CD4-positive, CD25-positive, alpha-beta regulatory T cell (primary cell): ENCODE measurements at regions not wholly inside any gene's neighbourhood (a gene's known extent, or its start where the extent isn't known, plus 50 kb on each side); places are given as distances from the start of the nearest gene placed in this dataset.
"Not testable (repeated sequence)": the region's sequence is repeated elsewhere in the genome, so short reads cannot be mapped to it uniquely, and the experiment has no call there.

Source experiments
- ATAC-seq, 2 donors: fragments of 150-1000 bp; cut with Tn5 transposase; one replicate each; pipeline ENCODE4 v1.10.0; 2021; ENCODE audit warnings: low read depth in 2 of 2, moderate number of reproducible peaks in 2 of 2, moderate library complexity in 1 of 2
- DNase-seq, 3 donors: peaks; one replicate each; pipeline versions ENCODE4 v3.0.0 to v3.0.0-alpha.2; 2012 to 2022; ENCODE audit warnings: mixed read lengths in 1 of 3
- H3K27ac ChIP-seq: one replicate; pipeline ENCODE4 v1.7.0; 2013; ENCODE audit warnings: mild to moderate bottlenecking, low read length; ENCODE audit not compliant: insufficient read depth, poor library complexity, severe bottlenecking
- H3K27me3 ChIP-seq: one replicate; pipeline ENCODE4 v1.7.0; 2013; ENCODE audit warnings: low read length; ENCODE audit not compliant: control insufficient read depth, insufficient read depth
- H3K36me3 ChIP-seq: one replicate; pipeline ENCODE4 v1.7.0; 2013; ENCODE audit warnings: mild to moderate bottlenecking, low read length, moderate library complexity; ENCODE audit not compliant: control insufficient read depth, insufficient read depth
- H3K4me1 ChIP-seq: 2 replicates; pipeline ENCODE4 v1.7.0; 2013; ENCODE audit warnings: mild to moderate bottlenecking, low read length; ENCODE audit not compliant: insufficient read depth, control insufficient read depth, poor library complexity, severe bottlenecking
- H3K4me3 ChIP-seq: one replicate; pipeline ENCODE4 v1.7.0; 2013; ENCODE audit warnings: low read depth, mild to moderate bottlenecking, low read length, moderate library complexity
- H3K9me3 ChIP-seq, 2 experiments: 1 replicate in 1 of 2; 2 replicates in 1 of 2; pipeline ENCODE4 v1.7.0; 2013; ENCODE audit warnings: low read length in 2 of 2, mild to moderate bottlenecking in 1 of 2, moderate library complexity in 1 of 2; ENCODE audit not compliant: control insufficient read depth in 2 of 2
- H3K27ac Mint-ChIP-seq, 3 donors: one replicate each; pipeline ENCODE4 v1.8.0; 2020 to 2022; ENCODE audit warnings: mild to moderate bottlenecking in 3 of 3, mixed read lengths in 3 of 3, moderate library complexity in 2 of 3
- H3K27me3 Mint-ChIP-seq: one replicate; pipeline ENCODE4 v1.8.0; 2022; ENCODE audit warnings: mild to moderate bottlenecking, mixed read lengths
- H3K36me3 Mint-ChIP-seq: one replicate; pipeline ENCODE4 v1.8.0; 2020; ENCODE audit warnings: mixed read lengths
- H3K4me1 Mint-ChIP-seq, 4 donors: one replicate each; pipeline ENCODE4 v1.8.0; 2020 to 2022; ENCODE audit warnings: mixed read lengths in 4 of 4, mild to moderate bottlenecking in 1 of 4
- H3K4me3 Mint-ChIP-seq, 4 donors: one replicate each; pipeline ENCODE4 v1.8.0; 2020 to 2022; ENCODE audit warnings: mild to moderate bottlenecking in 4 of 4, mixed read lengths in 4 of 4, moderate library complexity in 3 of 4
- H3K9me3 Mint-ChIP-seq, 7 donors: one replicate each; pipeline ENCODE4 v1.8.0; 2020 to 2022; ENCODE audit warnings: mixed read lengths in 7 of 7, mild to moderate bottlenecking in 3 of 7, moderate library complexity in 2 of 7

GRCh38 chr1:115450501-115451040 lies 112.5 kb upstream of the NGF start:
- DNase-seq (no peak), ATAC-seq (no peak)
- Histone ChIP-seq H3K27ac (no peak overlapping the region), H3K27me3 (no peaks in the 10 kb centered on the region), H3K4me1 (no peaks in the 10 kb centered on the region), H3K9me3 (no peaks in the 10 kb centered on the region), H3K36me3 (no peaks in the 10 kb centered on the region), H3K4me3 (no peak overlapping the region)
- Mint-ChIP-seq H3K27ac (no peak overlapping the region), H3K36me3 (no peaks in the 10 kb centered on the region), H3K4me3 (no peak overlapping the region), H3K27me3 (peaks cover 9% of the 10 kb centered on the region), H3K4me1 (no peaks in the 10 kb centered on the region), H3K9me3 (peaks cover 0 to 2% (median 0%) of the 10 kb centered on the region in 7 donors)

- H3K4me1 ChIP-seq = no peaks in the 10 kb centered on the region
- H3K4me3 ChIP-seq = no peak overlapping the region
- no peaks in the 10 kb centered on the region for H3K27me3 ChIP-seq
- Mint-ChIP-seq H3K27me3 (peaks cover 9% of the 10 kb centered on the region), H3K4me3 (no peak overlapping the region), H3K4me1 (no peaks in the 10 kb centered on the region), H3K27ac (no peak overlapping the region), H3K36me3 (no peaks in the 10 kb centered on the region), H3K9me3 (peaks cover 0 to 2% (median 0%) of the 10 kb centered on the region in 7 donors)
- DNase-seq (no peak), ATAC-seq (no peak)
- no peaks in the 10 kb centered on the region for H3K9me3 ChIP-seq
- H3K36me3 ChIP-seq = no peaks in the 10 kb centered on the region
- H3K27ac ChIP-seq = no peak overlapping the region
Observed at GRCh38 chr1:115448282-115449044, 110.4 kb upstream of the NGF start.

GRCh38 chr1:115447672-115448071 lies 109.6 kb upstream of the NGF start:
- Mint-ChIP-seq H3K4me3 (no peak overlapping the region), H3K27me3 (peaks cover 9% of the 10 kb centered on the region), H3K4me1 (no peaks in the 10 kb centered on the region), H3K9me3 (peaks cover 0 to 2% (median 0%) of the 10 kb centered on the region in 7 donors), H3K27ac (no peak overlapping the region), H3K36me3 (no peaks in the 10 kb centered on the region)
- H3K27ac ChIP-seq = no peak overlapping the region
- DNase-seq (no peak), ATAC-seq (no peak)
- no peaks in the 10 kb centered on the region for H3K27me3 ChIP-seq
- H3K4me1 ChIP-seq = no peaks in the 10 kb centered on the region
- no peaks in the 10 kb centered on the region for H3K36me3 ChIP-seq
- no peaks in the 10 kb centered on the region for H3K9me3 ChIP-seq
- no peak overlapping the region for H3K4me3 ChIP-seq

GRCh38 chr1:115445090-115445489 lies 107.0 kb upstream of the NGF start:
- Mint-ChIP-seq H3K36me3 (no peaks in the 10 kb centered on the region), H3K27me3 (peaks cover 5% of the 10 kb centered on the region), H3K27ac (no peak overlapping the region), H3K4me1 (no peaks in the 10 kb centered on the region), H3K4me3 (no peak overlapping the region), H3K9me3 (peaks cover 0 to 2% (median 0%) of the 10 kb centered on the region in 7 donors)
- no peaks in the 10 kb centered on the region for H3K9me3 ChIP-seq
- ATAC-seq = no peak
- no peak overlapping the region for H3K27ac ChIP-seq
- no peaks in the 10 kb centered on the region for H3K36me3 ChIP-seq
- no peak overlapping the region for H3K4me3 ChIP-seq
- DNase-seq = no peak
- no peaks in the 10 kb centered on the region for H3K4me1 ChIP-seq
- no peaks in the 10 kb centered on the region for H3K27me3 ChIP-seq

- H3K36me3 ChIP-seq = no peaks in the 10 kb centered on the region
- no peaks in the 10 kb centered on the region for H3K9me3 ChIP-seq
- H3K27ac Mint-ChIP-seq = no peak overlapping the region
- DNase-seq (no peak), ATAC-seq (no peak)
- no peak overlapping the region for H3K27ac ChIP-seq
- no peak overlapping the region for H3K4me3 ChIP-seq
- peaks cover 0 to 4% (median 0%) of the 10 kb centered on the region in 7 donors for H3K9me3 Mint-ChIP-seq
- H3K4me1 Mint-ChIP-seq = no peaks in the 10 kb centered on the region
- H3K27me3 Mint-ChIP-seq = peaks cover 4% of the 10 kb centered on the region
- H3K4me1 ChIP-seq = no peaks in the 10 kb centered on the region
- no peaks in the 10 kb centered on the region for H3K27me3 ChIP-seq
- no peaks in the 10 kb centered on the region for H3K36me3 Mint-ChIP-seq
- H3K4me3 Mint-ChIP-seq = no peak overlapping the region
Observed at GRCh38 chr1:115440733-115441132, 102.7 kb upstream of the NGF start.

- H3K36me3 ChIP-seq, H3K4me3 ChIP-seq, H3K27ac Mint-ChIP-seq, H3K9me3 ChIP-seq, H3K27ac ChIP-seq, H3K4me1 Mint-ChIP-seq, H3K27me3 ChIP-seq, H3K4me3 Mint-ChIP-seq, DNase-seq, H3K27me3 Mint-ChIP-seq, H3K9me3 Mint-ChIP-seq, H3K4me1 ChIP-seq, H3K36me3 Mint-ChIP-seq, ATAC-seq: not testable (repeated sequence)
Observed at GRCh38 chr1:115439520-115439919, 101.5 kb upstream of the NGF start.

GRCh38 chr1:115437196-115437595 lies 99.1 kb upstream of the NGF start:
- no peak for DNase-seq
- H3K27me3 ChIP-seq = no peaks in the 10 kb centered on the region
- H3K36me3 Mint-ChIP-seq = peaks cover 2% of the 10 kb centered on the region

GRCh38 chr1:115436596-115436995 lies 98.5 kb upstream of the NGF start:
- Histone ChIP-seq H3K27me3 (no peaks in the 10 kb centered on the region), H3K36me3 (no peaks in the 10 kb centered on the region), H3K4me3 (no peak overlapping the region), H3K27ac (no peak overlapping the region), H3K9me3 (no peaks in the 10 kb centered on the region), H3K4me1 (no peaks in the 10 kb centered on the region)
- Mint-ChIP-seq H3K4me3 (no peak overlapping the region), H3K9me3 (peaks cover 0 to 4% (median 0%) of the 10 kb centered on the region in 7 donors), H3K27ac (no peak overlapping the region), H3K36me3 (peaks cover 3% of the 10 kb centered on the region), H3K4me1 (no peaks in the 10 kb centered on the region), H3K27me3 (peaks cover 4% of the 10 kb centered on the region)
- ATAC-seq = no peak
- no peak for DNase-seq

More at GRCh38 chr1:115437196-115437595, 99.1 kb upstream of the NGF start:
- Mint-ChIP-seq H3K4me1 (no peaks in the 10 kb centered on the region), H3K27me3 (peaks cover 4% of the 10 kb centered on the region), H3K9me3 (peaks cover 0 to 4% (median 0%) of the 10 kb centered on the region in 7 donors), H3K27ac (no peak overlapping the region), H3K4me3 (no peak overlapping the region)
- Histone ChIP-seq H3K4me3 (no peak overlapping the region), H3K27ac (no peak overlapping the region), H3K36me3 (no peaks in the 10 kb centered on the region), H3K4me1 (no peaks in the 10 kb centered on the region), H3K9me3 (no peaks in the 10 kb centered on the region)
- ATAC-seq = no peak
